Mesendoderm (in vitro differentiated cells): ENCODE measurements at regions not wholly inside any gene's neighbourhood (a gene's known extent, or its start where the extent isn't known, plus 50 kb on each side); places are given as distances from the start of the nearest gene placed in this dataset.
A peak's percentile ranks its signal among the peaks of the same experiment; 100 is the strongest.

Experiments used
- DNase-seq: peaks from one replicate; pipeline ENCODE4 v3.0.0; 2013
- H2AK5ac ChIP-seq: 2 replicates; pipeline ENCODE4 v1.6.1; 2013; ENCODE audit warnings: low read length, inconsistent platforms
- H2BK120ac ChIP-seq: 2 replicates; pipeline ENCODE4 v1.6.1; 2013; ENCODE audit warnings: low read depth, mild to moderate bottlenecking, low read length, moderate library complexity, mixed read lengths
- H2BK15ac ChIP-seq: replicated peaks from 2 replicates; pipeline ENCODE4 v1.6.1; 2013; ENCODE audit warnings: low read depth, mild to moderate bottlenecking, moderate library complexity
- H2BK5ac ChIP-seq: 2 replicates; pipeline ENCODE4 v1.6.1; 2013; ENCODE audit warnings: low read length, inconsistent platforms
- H3K18ac ChIP-seq: 2 replicates; pipeline ENCODE4 v1.6.1; 2013; ENCODE audit warnings: mild to moderate bottlenecking, low read length, mixed read lengths
- H3K23ac ChIP-seq: one replicate; pipeline ENCODE4 v1.6.1; 2013; ENCODE audit warnings: low read length
- H3K27ac ChIP-seq: 2 replicates; pipeline ENCODE4 v1.5.1; 2013; ENCODE audit warnings: low read depth, mild to moderate bottlenecking, inconsistent platforms, low read length, moderate library complexity
- H3K27me3 ChIP-seq: 2 replicates; pipeline ENCODE4 v1.6.1; 2013; ENCODE audit warnings: low read length, control low read depth, mild to moderate bottlenecking, inconsistent platforms; ENCODE audit not compliant: insufficient read depth, poor library complexity
- H3K36me3 ChIP-seq: 2 replicates; pipeline ENCODE4 v1.6.1; 2013; ENCODE audit warnings: low read length, inconsistent platforms; ENCODE audit not compliant: control insufficient read depth, insufficient read depth
- H3K4ac ChIP-seq: one replicate; pipeline ENCODE4 v1.6.1; 2013; ENCODE audit warnings: low read depth, mild to moderate bottlenecking, low read length, moderate library complexity
- H3K4me1 ChIP-seq: 2 replicates; pipeline ENCODE4 v1.6.1; 2013; ENCODE audit warnings: low read depth, low read length, inconsistent platforms; ENCODE audit not compliant: control insufficient read depth
- H3K4me2 ChIP-seq: 2 replicates; pipeline ENCODE4 v1.6.1; 2013; ENCODE audit warnings: low read length
- H3K4me3 ChIP-seq: 2 replicates; pipeline ENCODE4 v1.5.1; 2013; ENCODE audit warnings: mild to moderate bottlenecking, low read length
- H3K56ac ChIP-seq: one replicate; pipeline ENCODE4 v1.6.1; 2013; ENCODE audit warnings: low read length
- H3K79me1 ChIP-seq: 2 replicates; pipeline ENCODE4 v1.6.1; 2013; ENCODE audit warnings: low read length, inconsistent platforms
- H3K79me2 ChIP-seq: 2 replicates; pipeline ENCODE4 v1.6.1; 2013; ENCODE audit warnings: mild to moderate bottlenecking, low read length; ENCODE audit not compliant: control insufficient read depth, insufficient read depth
- H3K9ac ChIP-seq: 2 replicates; pipeline ENCODE4 v1.6.1; 2013; ENCODE audit warnings: low read length, inconsistent platforms
- H4K5ac ChIP-seq: one replicate; pipeline ENCODE4 v1.6.1; 2013; ENCODE audit warnings: low read length
- H4K8ac ChIP-seq: one replicate; pipeline ENCODE4 v1.6.1; 2013; ENCODE audit warnings: low read depth, mild to moderate bottlenecking, control low read depth, low read length, moderate library complexity
- WGBS: extraction: QIAGEN DNeasy Blood & Tissue Kit; methylation state at CpG from one replicate; pipeline ENCODE4 v1.1.7; 2013; ENCODE audit warnings: low lambda C conversion rate, missing lambda C conversion rate; ENCODE audit not compliant: insufficient coverage; ENCODE audit errors: extremely low coverage; 5-methylcytosine and 5-hydroxymethylcytosine counted together

DNA sequence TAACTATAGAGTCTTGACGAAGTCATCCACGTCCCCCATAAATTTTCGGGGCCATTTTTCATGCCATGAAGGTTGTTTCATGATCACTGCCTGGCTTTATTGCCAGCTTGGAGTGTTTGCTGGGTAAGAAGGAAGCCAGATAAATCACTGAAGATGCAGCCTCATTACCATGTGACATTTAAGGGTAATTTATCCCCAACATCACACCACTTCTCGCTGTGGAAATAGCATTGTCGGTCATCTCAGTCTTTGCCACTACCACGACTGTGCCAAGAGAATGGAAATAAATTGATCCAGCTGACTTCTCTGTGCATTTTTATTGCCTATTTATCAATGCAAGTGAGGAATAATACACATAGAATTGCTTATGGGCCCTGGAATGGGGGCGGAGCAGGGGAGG, 617.9 kb downstream of the AJAP1 start:
- no peak overlapping the region for H3K9ac ChIP-seq
- H3K79me2 ChIP-seq = no peaks in the 10 kb centered on the region
- no peak for DNase-seq
- no peak overlapping the region for H2BK5ac ChIP-seq
- peaks cover 14% of the 10 kb centered on the region for H3K4me1 ChIP-seq
- no peak overlapping the region for H2AK5ac ChIP-seq
- no peak overlapping the region for H3K27ac ChIP-seq
- H3K79me1 ChIP-seq = no peaks in the 10 kb centered on the region
- H4K5ac ChIP-seq = no peak overlapping the region
- no peaks in the 10 kb centered on the region for H3K27me3 ChIP-seq
- H3K56ac ChIP-seq = no peak overlapping the region
- WGBS = no CpG with 5 or more reads among the region's 7 CpGs
- no peak overlapping the region for H3K4me2 ChIP-seq
- no peak overlapping the region for H2BK15ac ChIP-seq
- no peak overlapping the region for H2BK120ac ChIP-seq
- H4K8ac ChIP-seq = no peak overlapping the region
- H3K4me3 ChIP-seq = no peak overlapping the region
- H3K36me3 ChIP-seq = no peaks in the 10 kb centered on the region
- H3K23ac ChIP-seq = no peak overlapping the region
- no peak overlapping the region for H3K4ac ChIP-seq
- no peak overlapping the region for H3K18ac ChIP-seq

DNA sequence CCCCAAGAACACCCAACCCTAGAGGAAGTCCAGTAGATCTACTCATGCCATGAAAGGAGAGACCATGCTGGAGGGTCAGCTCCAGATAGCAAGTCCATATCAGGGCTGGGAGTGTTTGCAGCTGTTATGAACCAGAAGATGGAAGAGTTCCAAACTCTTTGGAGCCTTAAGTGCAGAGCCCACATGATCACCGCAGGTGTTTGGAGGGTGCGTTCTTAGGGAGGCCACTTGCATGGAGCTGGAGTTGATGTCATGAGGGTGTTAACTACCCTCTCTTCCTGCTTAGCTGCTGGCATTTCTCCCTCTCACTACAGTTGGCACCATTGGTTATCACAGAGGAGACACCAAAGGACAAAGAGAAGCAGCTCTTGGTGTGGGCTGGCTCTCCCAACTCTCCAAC, 616.9 kb downstream of the AJAP1 start:
- Histone ChIP-seq H3K4me2 (no peak overlapping the region), H3K4ac (no peak overlapping the region), H3K18ac (no peak overlapping the region), H3K27ac (no peak overlapping the region), H3K27me3 (no peaks in the 10 kb centered on the region), H3K56ac (no peak overlapping the region), H3K36me3 (no peaks in the 10 kb centered on the region), H4K8ac (no peak overlapping the region), H2BK15ac (no peak overlapping the region), H2BK5ac (no peak overlapping the region), H2AK5ac (no peak overlapping the region), H3K23ac (no peak overlapping the region), H4K5ac (no peak overlapping the region), H3K4me3 (no peak overlapping the region), H3K4me1 (peaks cover 14% of the 10 kb centered on the region), H3K79me2 (no peaks in the 10 kb centered on the region), H2BK120ac (no peak overlapping the region), H3K9ac (no peak overlapping the region), H3K79me1 (no peaks in the 10 kb centered on the region)
- no peak for DNase-seq
- no CpG with 5 or more reads among the region's 2 CpGs for WGBS

DNA sequence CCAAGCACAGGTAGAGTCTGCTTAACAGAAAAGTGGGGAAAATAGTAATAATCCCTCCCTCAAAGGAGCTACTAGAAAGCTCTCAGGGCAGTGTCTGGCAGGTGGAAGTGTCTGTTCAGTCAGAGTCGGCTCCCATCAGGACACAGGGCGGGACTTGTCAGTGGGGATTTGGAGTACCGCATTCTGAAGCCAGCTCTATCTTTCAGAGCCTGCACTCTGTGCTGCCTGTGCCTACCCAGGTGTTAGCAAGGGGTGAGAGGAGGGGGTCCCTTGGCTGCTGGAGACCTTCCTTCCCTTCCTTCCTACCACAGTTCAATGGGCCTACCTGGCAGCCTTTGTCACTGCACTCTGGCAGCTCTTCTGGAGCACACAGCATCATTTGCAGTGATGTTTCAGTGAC, 615.5 kb downstream of the AJAP1 start:
- no CpG with 5 or more reads among the region's 3 CpGs for WGBS
- Histone ChIP-seq H3K27me3 (no peaks in the 10 kb centered on the region), H2BK120ac (no peak overlapping the region)

DNA sequence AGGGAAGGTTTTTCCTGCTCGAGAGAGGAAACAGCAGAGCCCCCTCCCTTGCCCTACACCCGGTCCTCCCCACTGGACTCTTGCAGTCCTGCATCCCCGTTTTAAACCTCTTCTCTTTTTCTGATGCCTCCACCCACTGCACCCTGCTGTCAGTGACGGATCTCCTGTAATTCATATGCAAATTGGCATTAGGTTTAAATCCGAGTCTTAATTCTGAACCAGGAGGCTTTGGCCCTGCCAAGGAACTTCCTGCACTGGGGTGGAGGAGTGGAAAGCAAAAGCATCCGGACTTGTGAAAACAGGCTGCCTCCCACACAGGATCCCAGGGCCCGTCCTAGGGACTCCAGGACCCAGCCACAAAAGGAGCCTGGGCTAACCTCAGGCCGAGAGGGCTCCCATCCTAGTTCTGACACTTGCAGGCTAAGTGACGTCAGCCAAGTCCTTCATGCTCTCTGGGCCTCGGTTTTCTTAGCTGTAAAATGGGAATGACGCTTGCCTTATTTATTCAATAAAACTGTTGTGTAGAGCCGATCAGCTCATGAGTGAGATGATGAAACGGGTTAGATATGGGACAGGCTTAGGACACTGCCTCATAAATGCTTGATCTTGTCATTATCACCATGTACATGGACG, 613.3 kb downstream of the AJAP1 start:
- H3K4me2 ChIP-seq = no peak overlapping the region
- H3K9ac ChIP-seq = no peak overlapping the region
- H3K27me3 ChIP-seq = no peaks in the 10 kb centered on the region
- no peak overlapping the region for H3K56ac ChIP-seq
- H3K79me2 ChIP-seq = no peaks in the 10 kb centered on the region
- H3K23ac ChIP-seq = no peak overlapping the region
- no peak overlapping the region for H2BK120ac ChIP-seq
- no peak overlapping the region for H3K27ac ChIP-seq
- no peak overlapping the region for H3K4ac ChIP-seq
- H3K79me1 ChIP-seq = no peaks in the 10 kb centered on the region
- H3K4me1 ChIP-seq = peaks cover 3% of the 10 kb centered on the region
- no peak overlapping the region for H4K5ac ChIP-seq
- H3K36me3 ChIP-seq = no peaks in the 10 kb centered on the region
- H4K8ac ChIP-seq = no peak overlapping the region
- H3K18ac ChIP-seq = no peak overlapping the region
- no CpG with 5 or more reads among the region's 14 CpGs for WGBS
- no peak overlapping the region for H3K4me3 ChIP-seq
- peak; percentile 31 for DNase-seq
- H2AK5ac ChIP-seq = no peak overlapping the region
- no peak overlapping the region for H2BK15ac ChIP-seq
- H2BK5ac ChIP-seq = no peak overlapping the region

More for the DNA sequence above, 615.5 kb downstream of the AJAP1 start:
- no peak overlapping the region for H2BK15ac ChIP-seq
- no peak overlapping the region for H4K5ac ChIP-seq
- no peak overlapping the region for H3K4me2 ChIP-seq
- no peak overlapping the region for H3K56ac ChIP-seq
- H3K4ac ChIP-seq = no peak overlapping the region
- H3K18ac ChIP-seq = no peak overlapping the region
- H2BK5ac ChIP-seq = no peak overlapping the region
- H3K23ac ChIP-seq = no peak overlapping the region
- H3K4me1 ChIP-seq = peaks cover 14% of the 10 kb centered on the region
- H3K4me3 ChIP-seq = no peak overlapping the region
- H2AK5ac ChIP-seq = no peak overlapping the region
- H4K8ac ChIP-seq = no peak overlapping the region
- no peak overlapping the region for H3K9ac ChIP-seq
- DNase-seq = no peak
- no peaks in the 10 kb centered on the region for H3K79me2 ChIP-seq
- no peaks in the 10 kb centered on the region for H3K36me3 ChIP-seq
- no peak overlapping the region for H3K27ac ChIP-seq
- no peaks in the 10 kb centered on the region for H3K79me1 ChIP-seq

DNA sequence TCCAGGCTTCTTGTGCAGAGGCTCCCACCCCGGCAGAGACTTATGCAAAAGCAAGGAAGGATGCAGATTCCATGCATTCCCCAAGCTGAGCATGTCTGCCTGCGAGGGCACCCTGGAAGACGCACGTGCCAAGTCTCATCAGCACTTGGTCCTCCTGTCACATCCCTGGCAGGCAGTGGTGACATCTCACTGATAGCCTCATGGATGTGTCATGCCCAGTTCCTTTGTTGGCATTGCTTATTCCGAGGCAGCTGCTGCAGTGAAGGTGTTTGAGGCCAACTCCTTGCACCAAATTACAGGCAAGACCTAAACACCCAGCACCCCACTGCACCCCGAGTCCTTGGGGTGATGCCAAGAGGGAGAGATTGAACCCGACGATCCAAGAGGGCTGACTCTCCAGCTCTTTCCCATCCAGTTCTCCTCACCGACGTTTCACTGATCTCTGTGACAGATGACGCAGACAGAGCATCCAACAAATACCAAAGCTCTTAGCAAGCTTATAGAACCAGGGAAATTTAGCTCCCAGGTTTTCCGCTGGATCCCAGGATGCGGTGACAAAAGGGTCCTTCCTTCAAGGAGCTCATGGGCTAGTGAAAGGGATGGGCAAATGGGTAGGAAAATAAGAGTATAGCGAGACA, 611.1 kb downstream of the AJAP1 start:
- H3K18ac ChIP-seq = no peak overlapping the region
- H2AK5ac ChIP-seq = no peak overlapping the region
- no peaks in the 10 kb centered on the region for H3K79me1 ChIP-seq
- H2BK5ac ChIP-seq = no peak overlapping the region
- no CpG with 5 or more reads among the region's 14 CpGs for WGBS
- H3K4me2 ChIP-seq = no peak overlapping the region
- H3K23ac ChIP-seq = no peak overlapping the region
- no peaks in the 10 kb centered on the region for H3K27me3 ChIP-seq
- no peak overlapping the region for H4K8ac ChIP-seq
- no peak overlapping the region for H2BK120ac ChIP-seq
- no peak overlapping the region for H3K27ac ChIP-seq
- DNase-seq = no peak
- H3K79me2 ChIP-seq = no peaks in the 10 kb centered on the region
- peaks cover 3% of the 10 kb centered on the region for H3K4me1 ChIP-seq
- no peaks in the 10 kb centered on the region for H3K36me3 ChIP-seq
- no peak overlapping the region for H4K5ac ChIP-seq
- no peak overlapping the region for H3K4ac ChIP-seq
- H3K56ac ChIP-seq = no peak overlapping the region
- H2BK15ac ChIP-seq = no peak overlapping the region
- no peak overlapping the region for H3K4me3 ChIP-seq
- H3K9ac ChIP-seq = no peak overlapping the region

DNA sequence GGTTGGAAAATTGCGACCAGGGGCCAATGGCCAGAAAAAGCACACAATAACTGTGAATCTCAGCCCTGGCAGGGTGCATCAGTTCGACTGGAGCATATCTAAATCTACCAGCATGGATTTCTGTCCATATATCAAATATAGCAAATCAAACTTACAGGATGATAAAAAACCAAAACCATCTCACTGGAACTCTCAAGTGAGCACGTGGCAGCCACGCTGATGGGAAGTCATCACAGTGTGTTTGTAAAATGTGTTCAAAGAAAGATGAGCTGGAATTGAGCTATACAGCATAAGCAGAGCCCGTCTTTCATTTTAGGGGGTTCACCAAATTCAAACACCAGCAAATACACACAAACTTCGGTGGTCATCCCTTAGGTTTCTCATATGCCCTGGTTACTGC, 610.1 kb downstream of the AJAP1 start:
- no peak overlapping the region for H2BK15ac ChIP-seq
- no peaks in the 10 kb centered on the region for H3K79me2 ChIP-seq
- no peak overlapping the region for H3K4me2 ChIP-seq
- H3K4me3 ChIP-seq = no peak overlapping the region
- DNase-seq = no peak
- H3K56ac ChIP-seq = no peak overlapping the region
- no peaks in the 10 kb centered on the region for H3K36me3 ChIP-seq
- H4K8ac ChIP-seq = no peak overlapping the region
- peaks cover 3% of the 10 kb centered on the region for H3K4me1 ChIP-seq
- no peak overlapping the region for H3K9ac ChIP-seq
- no peaks in the 10 kb centered on the region for H3K27me3 ChIP-seq
- no peak overlapping the region for H3K23ac ChIP-seq
- H4K5ac ChIP-seq = no peak overlapping the region
- no CpG with 5 or more reads among the region's 6 CpGs for WGBS
- H2BK5ac ChIP-seq = no peak overlapping the region
- no peaks in the 10 kb centered on the region for H3K79me1 ChIP-seq
- no peak overlapping the region for H3K27ac ChIP-seq
- H2BK120ac ChIP-seq = no peak overlapping the region
- H2AK5ac ChIP-seq = no peak overlapping the region
- no peak overlapping the region for H3K18ac ChIP-seq
- H3K4ac ChIP-seq = no peak overlapping the region
